Inflammatory macrophage treated with lipopolysaccharide for 1 hour (primary cell): ENCODE measurements at regions not wholly inside any gene's neighbourhood (a gene's known extent, or its start where the extent isn't known, plus 50 kb on each side); places are given as distances from the start of the nearest gene placed in this dataset.

Experiments
- DNase-seq, 2 donors: peaks; one replicate each; pipeline ENCODE4 v3.0.0-alpha.2; 2020 to 2022

GRCh38 chr3:124512881-124513609 lies 217.2 kb upstream of the UMPS start:
- DNase-seq: no peak

DNA sequence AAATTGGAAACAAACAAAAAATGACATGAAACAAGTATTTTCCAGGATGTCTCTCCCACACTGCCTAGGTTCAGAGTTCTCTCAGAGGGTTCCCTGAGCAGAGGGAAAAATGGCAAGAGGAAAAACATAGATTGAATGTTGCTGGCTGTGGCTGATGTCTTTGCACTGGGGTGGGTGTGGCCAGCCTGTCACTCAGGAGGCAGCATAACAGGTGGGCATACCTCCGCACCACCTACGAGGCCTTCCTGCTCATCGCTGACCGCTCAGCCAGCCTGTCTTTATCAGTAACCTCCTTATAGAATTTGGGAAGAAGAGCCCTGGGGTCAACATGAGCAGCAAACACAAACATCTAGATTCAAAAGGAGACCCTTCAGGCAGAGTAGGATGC lies 216.6 kb upstream of the UMPS start:
- no peak for DNase-seq

GRCh38 chr3:124514683-124515082 lies 215.6 kb upstream of the UMPS start:
- no peak for DNase-seq

DNA sequence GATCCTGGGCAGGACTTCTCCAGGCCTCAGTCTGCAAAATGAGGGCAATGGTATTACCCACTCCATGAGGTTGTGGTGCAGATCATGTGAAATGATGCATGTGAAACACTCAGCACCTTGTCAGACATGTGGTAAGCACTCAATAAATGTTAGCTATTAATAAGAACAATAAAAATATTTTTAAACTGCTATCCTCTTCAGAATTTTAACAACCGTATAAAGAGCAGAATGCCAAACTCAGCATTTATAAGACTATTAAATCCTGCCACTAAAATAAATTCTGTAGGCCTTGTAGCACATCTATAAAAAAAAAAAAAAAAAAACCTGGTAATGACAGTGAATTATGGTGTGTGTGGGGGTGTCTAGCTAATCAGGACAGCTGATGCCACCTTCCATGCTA lies 213.9 kb upstream of the UMPS start:
- no peak for DNase-seq

DNA sequence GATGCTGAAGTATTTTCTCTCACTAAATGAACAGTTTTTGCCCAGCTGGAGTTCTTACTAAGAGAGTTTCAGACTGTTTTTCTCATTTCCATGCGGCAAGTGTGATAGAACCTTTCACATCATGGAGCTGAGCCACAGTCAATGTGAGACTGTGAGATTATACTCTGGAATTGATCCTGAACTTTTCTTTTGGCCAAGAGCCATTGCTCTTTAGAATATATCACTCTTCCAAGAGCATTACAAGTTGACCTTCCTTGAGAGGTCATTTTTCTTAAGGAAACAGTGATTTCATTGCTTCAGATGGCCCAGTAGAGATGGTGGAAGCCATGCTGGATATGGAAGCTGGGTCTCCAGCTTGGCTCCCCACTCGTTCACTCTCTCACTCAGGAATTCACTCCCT lies 212.9 kb upstream of the UMPS start:
- DNase-seq: no peak

- DNase-seq: no peak
Observed at GRCh38 chr3:124518350-124518749, 211.9 kb upstream of the UMPS start.

DNA sequence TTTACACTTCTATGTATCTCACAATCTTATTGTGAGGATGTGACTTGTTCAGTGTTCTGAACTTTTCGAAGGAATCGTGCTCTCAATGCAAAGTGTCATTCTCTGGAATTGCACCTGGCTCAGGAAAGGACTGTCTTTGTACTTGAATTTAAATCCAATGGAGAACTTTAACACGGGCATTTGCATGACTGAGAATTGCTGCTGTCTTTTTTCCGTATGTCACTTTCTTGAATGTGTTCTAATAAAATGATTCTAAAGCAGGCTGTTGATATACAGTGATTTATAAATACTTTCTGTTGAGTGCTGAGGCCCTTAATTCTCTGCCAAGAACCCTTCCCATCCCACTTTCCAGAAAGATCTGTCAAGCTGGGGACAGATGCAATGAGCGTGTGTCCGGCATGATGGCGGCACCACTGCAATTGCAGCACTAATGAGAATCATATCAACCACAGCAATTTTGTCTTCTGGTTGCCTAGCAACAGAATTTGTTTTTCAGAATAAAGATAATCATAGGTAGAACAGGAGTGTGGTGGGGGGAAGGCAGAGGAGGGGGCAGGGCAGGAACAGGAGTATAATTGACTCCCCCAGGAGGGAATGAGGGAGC lies 210.6 kb upstream of the UMPS start:
- DNase-seq: no peak

DNA sequence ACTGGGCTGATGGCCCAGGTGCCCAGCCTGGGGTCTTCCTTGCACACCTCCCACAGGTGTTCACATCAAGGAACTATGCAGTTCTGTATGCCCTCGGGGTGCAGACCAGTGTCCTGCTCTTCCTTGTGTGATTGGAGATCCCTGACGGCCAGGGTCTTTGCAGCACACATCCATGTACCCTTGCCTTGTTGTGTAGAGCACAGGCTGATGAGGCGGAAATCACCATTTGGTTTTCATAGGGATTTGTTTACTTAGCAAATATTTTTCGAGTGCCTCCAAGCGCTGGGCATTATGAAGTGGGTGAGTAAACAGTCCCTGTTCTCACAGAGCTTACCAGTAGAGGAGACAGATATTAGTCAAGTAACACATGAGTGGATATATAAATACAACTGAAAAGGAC lies 209.3 kb upstream of the UMPS start:
- no peak for DNase-seq

DNA sequence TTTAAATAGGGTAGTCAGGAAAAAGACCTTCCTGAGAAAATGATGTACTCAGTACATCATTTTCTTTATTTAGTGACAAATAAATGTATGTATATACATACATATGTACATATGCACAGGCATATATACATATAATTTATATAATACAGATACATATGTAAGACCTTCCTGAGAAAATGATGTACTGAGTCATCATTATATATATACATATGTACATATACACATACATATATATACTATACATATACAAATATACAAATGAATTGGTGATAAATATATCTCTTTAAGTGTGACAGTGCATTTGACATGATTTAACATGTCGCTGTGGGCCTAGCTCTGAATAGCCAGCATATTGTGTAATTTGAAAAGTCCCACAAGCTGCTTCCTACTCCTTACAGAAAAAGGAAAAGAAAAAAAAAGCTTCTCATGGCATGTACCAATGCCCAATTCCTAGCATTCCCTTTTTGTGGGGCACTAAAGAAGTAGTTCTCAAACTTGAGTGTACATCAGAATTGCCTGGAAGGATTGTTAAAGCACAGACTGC lies 208.1 kb upstream of the UMPS start:
- no peak for DNase-seq

- no peak for DNase-seq
Observed at GRCh38 chr3:124526601-124527000, 203.7 kb upstream of the UMPS start.

DNA sequence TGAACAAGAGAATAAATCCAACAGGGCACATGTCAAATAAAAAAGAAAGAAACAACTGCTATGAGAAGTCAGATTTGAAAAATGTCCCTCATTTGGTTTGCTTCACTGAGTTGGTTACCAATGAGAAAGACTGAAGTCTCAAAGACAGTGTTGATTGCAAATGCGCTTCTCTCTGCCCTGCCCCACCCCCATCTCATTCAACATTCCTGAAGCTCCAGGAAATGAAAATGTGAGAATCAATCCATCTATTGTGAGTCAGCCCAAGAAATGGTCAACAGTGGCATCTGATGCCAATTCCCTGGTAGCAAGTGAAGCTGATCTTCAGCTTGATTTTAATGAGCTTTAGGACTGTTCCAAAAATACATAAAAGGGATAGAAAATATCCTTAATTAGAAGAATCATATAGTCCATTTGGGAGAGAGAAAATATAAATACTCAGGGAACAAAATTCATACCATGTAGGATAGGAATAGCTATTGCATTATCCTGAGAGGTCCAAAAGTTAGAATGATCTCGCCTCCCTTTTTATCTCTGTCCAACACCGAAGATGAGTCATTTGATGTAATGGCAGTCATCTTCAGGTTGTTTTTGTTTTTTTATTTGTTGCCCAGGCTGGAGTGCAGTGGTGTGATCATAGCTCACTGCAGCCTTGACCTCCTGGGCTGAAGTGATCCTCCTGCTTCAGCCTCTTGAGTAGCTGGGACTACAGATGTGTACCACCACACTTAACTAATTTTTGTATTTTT lies 200.3 kb upstream of the UMPS start:
- no peak for DNase-seq

GRCh38 chr3:124530916-124531315 lies 199.3 kb upstream of the UMPS start:
- no peak for DNase-seq

DNA sequence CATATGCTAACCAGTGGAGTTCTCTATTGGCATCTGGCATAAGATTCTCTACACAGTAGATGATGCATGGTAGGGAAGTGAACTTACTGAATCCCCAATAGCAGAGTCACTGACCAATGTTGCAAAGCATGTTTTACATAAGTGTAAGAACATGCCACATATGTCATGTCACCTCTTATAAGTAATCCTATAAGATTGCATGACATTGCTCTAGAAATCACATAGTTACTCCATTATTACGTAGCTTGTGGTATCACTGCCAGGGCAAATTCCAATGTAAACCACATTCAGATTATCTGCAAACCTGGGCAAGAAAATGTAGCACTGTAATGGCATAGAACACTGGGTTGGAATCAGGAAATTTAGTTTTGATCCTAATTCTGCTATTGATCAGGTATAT lies 198.2 kb upstream of the UMPS start:
- no peak for DNase-seq

GRCh38 chr3:124535306-124535705 lies 194.9 kb upstream of the UMPS start:
- DNase-seq: no peak

- DNase-seq: no peak
Observed at GRCh38 chr3:124540550-124541211, 189.6 kb upstream of the UMPS start.

GRCh38 chr3:124542214-124542869 lies 187.9 kb upstream of the UMPS start:
- DNase-seq: no peak

DNA sequence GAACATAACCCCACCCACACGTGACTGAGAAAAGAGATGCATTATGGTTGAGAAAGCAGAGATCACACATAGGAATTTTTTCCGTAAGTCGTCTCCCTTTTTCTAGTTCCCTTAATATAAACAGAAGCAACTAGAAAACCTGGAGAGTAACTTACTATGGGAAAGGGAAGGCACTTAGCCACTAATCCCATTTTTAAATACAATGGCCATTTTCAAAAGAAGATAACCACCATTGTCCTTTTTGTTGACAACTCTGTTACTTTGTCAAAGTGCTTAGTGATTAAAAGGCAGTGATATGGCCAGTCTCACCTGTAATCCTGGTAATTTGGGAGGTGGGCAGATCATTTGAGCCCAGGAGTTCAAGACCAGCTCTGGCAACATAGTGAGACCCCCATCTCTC lies 184.4 kb upstream of the UMPS start:
- no peak for DNase-seq

DNA sequence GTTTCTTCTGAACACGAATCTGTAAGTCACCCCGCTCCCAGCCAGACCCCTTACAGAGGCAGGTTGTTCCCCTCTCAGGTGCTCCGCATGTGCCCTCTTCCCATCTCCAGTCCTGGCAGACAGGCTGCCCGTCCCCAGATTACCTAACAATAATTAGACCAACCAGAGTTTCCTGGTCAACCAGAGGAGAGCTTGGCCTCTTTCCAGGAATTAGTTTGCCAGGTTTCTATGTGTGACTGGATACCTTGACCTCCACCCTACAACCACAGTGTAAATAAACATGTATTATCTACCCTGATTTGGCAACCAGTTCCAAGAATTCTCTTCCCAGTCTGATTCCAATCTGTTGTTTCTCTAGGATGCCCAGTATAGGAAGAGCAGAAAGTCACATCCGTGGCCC lies 178.0 kb upstream of the UMPS start:
- no peak for DNase-seq

DNA sequence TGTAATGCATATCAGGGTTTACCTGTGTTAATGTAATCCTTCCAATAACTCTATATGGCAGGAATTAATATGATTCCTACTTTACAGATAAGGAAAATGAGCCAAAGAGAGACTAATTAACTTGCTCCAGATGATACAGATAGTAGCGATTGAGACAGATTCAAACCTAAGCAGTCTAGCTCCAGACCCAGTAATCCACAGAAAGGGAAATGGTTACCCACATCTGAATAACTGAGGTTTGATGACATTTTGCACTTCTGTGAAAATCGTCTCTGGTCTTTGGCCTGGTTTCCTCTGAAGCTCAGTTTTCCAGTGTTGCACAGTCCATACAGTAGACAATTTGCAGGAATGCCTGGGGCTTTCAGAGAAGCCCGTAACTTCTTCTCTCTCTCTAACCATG lies 177.1 kb upstream of the UMPS start:
- DNase-seq: no peak

GRCh38 chr3:124556636-124557035 lies 173.6 kb upstream of the UMPS start:
- no peak for DNase-seq

DNA sequence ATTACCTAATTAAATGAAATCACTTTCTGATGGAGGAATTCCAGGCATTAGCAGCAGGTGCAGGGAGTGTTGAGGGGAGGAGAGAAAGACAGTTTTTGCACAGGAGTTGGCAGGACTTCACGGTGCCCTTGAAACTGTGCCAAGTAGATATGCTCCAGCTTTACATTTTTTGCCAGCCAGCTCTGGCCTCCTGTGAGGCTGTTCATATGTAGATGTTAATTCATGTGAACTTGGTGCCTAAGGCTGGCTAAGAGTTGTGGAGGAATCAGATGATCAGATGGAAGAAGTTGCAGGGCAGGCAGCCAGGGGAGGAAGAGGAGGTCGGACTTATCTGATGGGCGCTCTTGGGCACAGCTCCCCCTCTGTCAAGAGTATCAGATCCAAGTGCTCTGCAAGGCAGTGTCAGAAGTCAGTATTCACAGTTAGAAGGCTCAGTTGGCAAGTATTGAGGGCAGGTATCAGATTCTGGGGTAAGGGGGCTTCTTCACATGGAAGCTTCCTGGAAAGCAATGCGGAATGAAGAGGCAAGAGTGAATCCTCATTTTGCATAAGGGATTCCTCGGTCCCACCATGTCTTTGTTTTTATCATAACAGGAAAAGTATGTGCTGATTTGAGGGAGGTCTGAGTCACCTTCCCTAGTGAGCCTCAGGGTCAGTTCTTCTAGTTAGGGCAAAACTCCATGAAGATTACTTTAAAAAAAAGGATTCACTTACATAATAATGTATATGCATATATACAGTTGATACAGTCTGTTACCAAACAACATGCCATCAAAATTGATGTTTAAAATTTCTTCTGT lies 172.6 kb upstream of the UMPS start:
- DNase-seq: no peak
